Gastroesophageal sphincter (tissue), 4 donors: ENCODE measurements at regions not wholly inside any gene's neighbourhood (a gene's known extent, or its start where the extent isn't known, plus 50 kb on each side); places are given as distances from the start of the nearest gene placed in this dataset.
"Not testable (repeated sequence)": the region's sequence is repeated elsewhere in the genome, so short reads cannot be mapped to it uniquely, and the experiment has no call there.

ENCODE experiments used
- ATAC-seq: fragments of 150-250 bp; one replicate; pipeline ENCODE4 v1.9.1; 2016; ENCODE audit warnings: mild to moderate bottlenecking, moderate library complexity
- H3K27ac ChIP-seq, 4 donors: fragments of 200-600 bp; sonication (generic) in 3 of 4; 1 replicate in 3 of 4; 2 replicates in 1 of 4; pipeline ENCODE4 v1.5.1; 2016 to 2019
- H3K27me3 ChIP-seq: fragments of 200-600 bp; sonication (generic); one replicate; pipeline ENCODE4 v1.5.1; 2019
- H3K36me3 ChIP-seq, 2 donors: fragments of 200-600 bp; sonication (generic); one replicate each; pipeline ENCODE4 v1.5.1; 2019; ENCODE audit warnings: control low read depth in 1 of 2
- H3K4me1 ChIP-seq, 3 donors: fragments of 200-600 bp; sonication (generic); 1 replicate in 2 of 3; 2 replicates in 1 of 3; pipeline ENCODE4 v1.5.1; 2016 to 2019; ENCODE audit warnings: control low read depth in 2 of 3
- H3K4me3 ChIP-seq, 2 donors: fragments of 200-600 bp; sonication (generic); one replicate each; pipeline ENCODE4 v1.5.1; 2019; ENCODE audit warnings: mild to moderate bottlenecking in 1 of 2, moderate library complexity in 1 of 2
- H3K9me3 ChIP-seq, 3 donors: fragments of 200-600 bp; sonication (generic); one replicate each; pipeline ENCODE4 v1.5.1; 2017 to 2019; ENCODE audit warnings: control low read depth in 2 of 3
- EP300 ChIP-seq: sonication (generic); formaldehyde crosslinking; IDR thresholded peaks from one replicate; pipeline ENCODE4 v1.6.1; 2017; ENCODE audit warnings: antibody characterized with exemption, mild to moderate bottlenecking
- POLR2A ChIP-seq, 2 donors: fragments of 450-650 bp; IDR thresholded peaks; one replicate each; pipeline ENCODE4 v1.6.1; 2017; ENCODE audit warnings: antibody characterized with exemption in 2 of 2, mild to moderate bottlenecking in 2 of 2, moderate library complexity in 1 of 2
- POLR2AphosphoS5 ChIP-seq: sonication (generic); formaldehyde crosslinking; IDR thresholded peaks from one replicate; pipeline ENCODE4 v1.6.1; 2017; ENCODE audit warnings: antibody characterized with exemption
- WGBS, 2 donors: methylation state at CpG; one replicate each; pipeline ENCODE4 v1.1.5; 2018; ENCODE audit warnings: low coverage in 1 of 2; 5-methylcytosine and 5-hydroxymethylcytosine counted together
- TF ChIP-seq, protein P1 (sequence below), 4 experiments: fragments of 200-600 bp in 2 of 4; fragments of 450-650 bp in 2 of 4; sonication (generic) in 1 of 4; IDR thresholded peaks; one replicate each; pipeline ENCODE4 v1.5.1; 2017 to 2019; ENCODE audit warnings: antibody characterized with exemption in 4 of 4, mild to moderate bottlenecking in 2 of 4, moderate library complexity in 2 of 4

- no peak overlapping the region for H3K27ac ChIP-seq
- no peaks in the 10 kb centered on the region for H3K36me3 ChIP-seq
- TF ChIP-seq POLR2AphosphoS5 (no peak), POLR2A (IDR thresholded peaks at IDR 0.05) (no peak), EP300 (no peak)
- TF ChIP-seq, protein P1, sequence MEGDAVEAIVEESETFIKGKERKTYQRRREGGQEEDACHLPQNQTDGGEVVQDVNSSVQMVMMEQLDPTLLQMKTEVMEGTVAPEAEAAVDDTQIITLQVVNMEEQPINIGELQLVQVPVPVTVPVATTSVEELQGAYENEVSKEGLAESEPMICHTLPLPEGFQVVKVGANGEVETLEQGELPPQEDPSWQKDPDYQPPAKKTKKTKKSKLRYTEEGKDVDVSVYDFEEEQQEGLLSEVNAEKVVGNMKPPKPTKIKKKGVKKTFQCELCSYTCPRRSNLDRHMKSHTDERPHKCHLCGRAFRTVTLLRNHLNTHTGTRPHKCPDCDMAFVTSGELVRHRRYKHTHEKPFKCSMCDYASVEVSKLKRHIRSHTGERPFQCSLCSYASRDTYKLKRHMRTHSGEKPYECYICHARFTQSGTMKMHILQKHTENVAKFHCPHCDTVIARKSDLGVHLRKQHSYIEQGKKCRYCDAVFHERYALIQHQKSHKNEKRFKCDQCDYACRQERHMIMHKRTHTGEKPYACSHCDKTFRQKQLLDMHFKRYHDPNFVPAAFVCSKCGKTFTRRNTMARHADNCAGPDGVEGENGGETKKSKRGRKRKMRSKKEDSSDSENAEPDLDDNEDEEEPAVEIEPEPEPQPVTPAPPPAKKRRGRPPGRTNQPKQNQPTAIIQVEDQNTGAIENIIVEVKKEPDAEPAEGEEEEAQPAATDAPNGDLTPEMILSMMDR (IDR thresholded peaks at IDR 0.05) = no peak
- no peak for ATAC-seq
- H3K4me1 ChIP-seq = peaks cover 0 to 9% (median 0%) of the 10 kb centered on the region in 3 donors
- no peaks in the 10 kb centered on the region for H3K9me3 ChIP-seq
- 87 to 90% methylated on average over 3 to 5 of the region's 11 CpGs for WGBS, 2 donors
- H3K27me3 ChIP-seq = peaks cover 71% of the 10 kb centered on the region
- H3K4me3 ChIP-seq = no peak overlapping the region
These were observed 321.6 kb upstream of the SFSWAP start for GRCh38 chr12:131389054-131390013.

GRCh38 chr12:131390412-131391334 lies 320.2 kb upstream of the SFSWAP start:
- TF ChIP-seq, protein P1 (IDR thresholded peaks at IDR 0.05) = no peak
- TF ChIP-seq POLR2AphosphoS5 = no peak
- TF ChIP-seq EP300 = no peak
- TF ChIP-seq POLR2A (IDR thresholded peaks at IDR 0.05) = no peak
- Histone ChIP-seq H3K36me3 (no peaks in the 10 kb centered on the region), H3K4me3 (no peak overlapping the region), H3K9me3 (no peaks in the 10 kb centered on the region), H3K27ac (no peak overlapping the region), H3K4me1 (peaks cover 0 to 9% (median 0%) of the 10 kb centered on the region in 3 donors), H3K27me3 (peaks cover 58% of the 10 kb centered on the region)
- WGBS, 2 donors = 29 to 44% methylated on average over 10 to 18 of the region's 19 CpGs
- ATAC-seq = no peak

GRCh38 chr12:131391399-131391798 lies 319.5 kb upstream of the SFSWAP start:
- Histone ChIP-seq H3K36me3 (no peaks in the 10 kb centered on the region), H3K27me3 (peaks cover 51% of the 10 kb centered on the region), H3K27ac (no peak overlapping the region), H3K4me1 (peaks cover 0 to 9% (median 0%) of the 10 kb centered on the region in 3 donors), H3K9me3 (no peaks in the 10 kb centered on the region), H3K4me3 (no peak overlapping the region)
- TF ChIP-seq POLR2A (IDR thresholded peaks at IDR 0.05) = no peak
- TF ChIP-seq POLR2AphosphoS5 = no peak
- TF ChIP-seq, protein P1 (IDR thresholded peaks at IDR 0.05) = no peak
- no peak for TF ChIP-seq EP300
- WGBS, 2 donors = no CpG with 5 or more reads among the region's 10 CpGs
- ATAC-seq = no peak

GRCh38 chr12:131394752-131395151 lies 316.1 kb upstream of the SFSWAP start:
- 62 to 84% methylated on average over 2 to 5 of the region's 11 CpGs for WGBS, 2 donors
- not testable (repeated sequence) for H3K4me1 ChIP-seq, H3K4me3 ChIP-seq, ATAC-seq, H3K27ac ChIP-seq, H3K9me3 ChIP-seq, H3K36me3 ChIP-seq
- H3K27me3 ChIP-seq = peaks cover 24% of the 10 kb centered on the region

- H3K4me1 ChIP-seq, H3K4me3 ChIP-seq, H3K36me3 ChIP-seq, H3K27ac ChIP-seq, ATAC-seq, H3K9me3 ChIP-seq: not testable (repeated sequence)
- peaks cover 19% of the 10 kb centered on the region for H3K27me3 ChIP-seq
- 77% methylated on average over 5 of the region's 5 CpGs for WGBS, 2 donors
These were observed 315.6 kb upstream of the SFSWAP start for GRCh38 chr12:131395209-131395684.
